Nucleus accumbens (tissue), 56 donors: ENCODE measurements at regions not wholly inside any gene's neighbourhood (a gene's known extent, or its start where the extent isn't known, plus 50 kb on each side); places are given as distances from the start of the nearest gene placed in this dataset.
A peak's percentile ranks its signal among the peaks of the same experiment; 100 is the strongest.

Experiments
- DNase-seq, 56 donors: peaks; one replicate each; lab custom pipeline; 2025; lab: John Stamatoyannopoulos, UW

- DNase-seq = no peak
These were observed 81.4 kb upstream of the WWC1 start for GRCh38 chr5:168209997-168210396.

- no peak for DNase-seq
These were observed 80.2 kb upstream of the WWC1 start for GRCh38 chr5:168211245-168211644.

- DNase-seq = no peak
These were observed 79.5 kb upstream of the WWC1 start for GRCh38 chr5:168211936-168212335.

GRCh38 chr5:168214071-168214470 is 77.4 kb upstream of the WWC1 start:
- no peak for DNase-seq

GRCh38 chr5:168214886-168215285 is 76.6 kb upstream of the WWC1 start:
- DNase-seq = no peak

GRCh38 chr5:168215646-168216045 is 75.8 kb upstream of the WWC1 start:
- no peak for DNase-seq

GRCh38 chr5:168216989-168217388 is 74.5 kb upstream of the WWC1 start:
- DNase-seq = no peak

GRCh38 chr5:168217497-168217896 is 73.9 kb upstream of the WWC1 start:
- DNase-seq = no peak

- DNase-seq = no peak
These were observed 72.7 kb upstream of the WWC1 start for GRCh38 chr5:168218746-168219145.

- DNase-seq = peak in 44 of 56 donors; percentile 2 to 73 (median 22)
These were observed 71.7 kb upstream of the WWC1 start for GRCh38 chr5:168219515-168220410.

GRCh38 chr5:168224085-168224484 is 67.4 kb upstream of the WWC1 start:
- DNase-seq = no peak

- DNase-seq = no peak
These were observed 65.4 kb upstream of the WWC1 start for GRCh38 chr5:168226012-168226411.

- DNase-seq = peak in 1 of 56 donors; percentile 6
These were observed 64.4 kb upstream of the WWC1 start for GRCh38 chr5:168227001-168227400.

GRCh38 chr5:168227973-168228615 is 63.4 kb upstream of the WWC1 start:
- DNase-seq = no peak

GRCh38 chr5:168228668-168229067 is 62.8 kb upstream of the WWC1 start:
- DNase-seq = no peak

GRCh38 chr5:168234133-168234532 is 57.3 kb upstream of the WWC1 start:
- DNase-seq = no peak

GRCh38 chr5:168238463-168238862 is 53.0 kb upstream of the WWC1 start:
- DNase-seq = no peak

- no peak for DNase-seq
These were observed 52.1 kb upstream of the WWC1 start for GRCh38 chr5:168239325-168239724.
